Breast epithelium (tissue), 3 donors: ENCODE measurements at regions not wholly inside any gene's neighbourhood (a gene's known extent, or its start where the extent isn't known, plus 50 kb on each side); places are given as distances from the start of the nearest gene placed in this dataset.

Experiments
- CTCF ChIP-seq, 3 donors: fragments of 450-650 bp; IDR thresholded peaks; one replicate each; pipeline ENCODE4 v1.5.1; 2016 to 2017; ENCODE audit warnings: antibody characterized with exemption in 3 of 3, mild to moderate bottlenecking in 3 of 3, moderate library complexity in 3 of 3
- POLR2A ChIP-seq: fragments of 450-650 bp; IDR thresholded peaks from one replicate; pipeline ENCODE4 v1.6.1; 2016; ENCODE audit warnings: antibody characterized with exemption, mild to moderate bottlenecking, moderate library complexity

- TF ChIP-seq CTCF (IDR thresholded peaks at IDR 0.05) = no peak
- no peak for TF ChIP-seq POLR2A
Measured at GRCh38 chr5:106312360-106312759, 1358.4 kb downstream of the EFNA5 start.
